ENCODE measurements at regions not wholly inside any gene's neighbourhood (a gene's known extent, or its start where the extent isn't known, plus 50 kb on each side); places are given as distances from the start of the nearest gene placed in this dataset.

DNA sequence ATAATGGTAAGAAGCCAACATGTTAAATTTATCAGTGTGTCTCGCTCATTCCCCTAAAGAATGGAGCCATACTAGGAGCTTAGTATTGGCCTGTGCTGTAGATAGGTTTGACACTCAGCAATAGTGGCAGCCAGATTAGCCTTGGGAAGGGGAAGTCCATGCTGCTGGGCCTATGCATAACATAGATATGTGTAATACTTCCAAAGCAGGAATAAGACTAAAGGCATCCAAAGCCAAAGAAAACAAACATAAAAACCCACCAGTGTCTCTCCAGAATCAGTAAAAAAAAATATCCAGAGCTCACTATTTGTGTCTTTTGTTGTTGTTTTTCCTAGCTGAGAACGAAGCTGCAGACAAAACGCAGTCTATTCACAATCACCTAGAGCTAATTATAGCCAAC is 104.2 kb upstream of the STXBP5 start:
- no peaks in the 10 kb centered on the region for H3K36me3 Mint-ChIP-seq
- H3K27me3 Mint-ChIP-seq (ENCODE audit: low read depth), result no peaks in the 10 kb centered on the region
- ATAC-seq, result no peak
- H3K4me3 Mint-ChIP-seq, result no peak overlapping the region
- POLR2A ChIA-PET, result interaction anchor here (0.7 kb wide), 1 partner anchor 51 kb away, joined by 4 read pairs; no protein-coding TSS in a partner anchor
- H3K27ac Mint-ChIP-seq, result no peak overlapping the region
- no peaks in the 10 kb centered on the region for H3K4me1 Mint-ChIP-seq
- TF ChIP-seq MAX (CRISPR knock-in tag; IDR thresholded peaks at IDR 0.05) (no peak), NR2C2 (CRISPR knock-in tag; IDR thresholded peaks at IDR 0.05) (no peak), JAZF1 (CRISPR knock-in tag; IDR thresholded peaks at IDR 0.05) (no peak), TP53 (CRISPR knock-in tag; IDR thresholded peaks at IDR 0.05) (no peak), USF2 (CRISPR knock-in tag; IDR thresholded peaks at IDR 0.05) (no peak), ATF1 (CRISPR knock-in tag; IDR thresholded peaks at IDR 0.05) (no peak), ZNF121 (CRISPR knock-in tag; IDR thresholded peaks at IDR 0.05) (no peak), ESRRA (CRISPR knock-in tag; IDR thresholded peaks at IDR 0.05; ENCODE audit: borderline replicate concordance) (no peak), FOXP1 (CRISPR knock-in tag; IDR thresholded peaks at IDR 0.05; ENCODE audit: borderline replicate concordance) (no peak), SMAD4 (CRISPR knock-in tag; IDR thresholded peaks at IDR 0.05) (no peak), SOX15 (CRISPR knock-in tag; IDR thresholded peaks at IDR 0.05) (no peak), FOXJ3 (CRISPR knock-in tag; IDR thresholded peaks at IDR 0.05; ENCODE audit: borderline replicate concordance) (no peak), CDX4 (CRISPR knock-in tag; IDR thresholded peaks at IDR 0.05; ENCODE audit: borderline replicate concordance) (no peak), PRDM15 (CRISPR knock-in tag; IDR thresholded peaks at IDR 0.05) (no peak), ZNF396 (CRISPR knock-in tag; IDR thresholded peaks at IDR 0.05; ENCODE audit: borderline replicate concordance) (no peak), EMX1 (CRISPR knock-in tag; IDR thresholded peaks at IDR 0.05) (no peak), GABPB1 (CRISPR knock-in tag; IDR thresholded peaks at IDR 0.05) (no peak), OVOL2 (CRISPR knock-in tag; IDR thresholded peaks at IDR 0.05; ENCODE audit: borderline replicate concordance) (no peak)
- TF ChIP-seq, protein P1, sequence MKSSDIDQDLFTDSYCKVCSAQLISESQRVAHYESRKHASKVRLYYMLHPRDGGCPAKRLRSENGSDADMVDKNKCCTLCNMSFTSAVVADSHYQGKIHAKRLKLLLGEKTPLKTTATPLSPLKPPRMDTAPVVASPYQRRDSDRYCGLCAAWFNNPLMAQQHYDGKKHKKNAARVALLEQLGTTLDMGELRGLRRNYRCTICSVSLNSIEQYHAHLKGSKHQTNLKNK (CRISPR knock-in tag; IDR thresholded peaks at IDR 0.05), result no peak
- DNase-seq (ENCODE audit: low spot score), result no peak
- CTCF ChIA-PET, result no interaction called here
- no peaks in the 10 kb centered on the region for H3K9me3 Mint-ChIP-seq

GRCh38 chr6:147103007-147103406 is 101.2 kb upstream of the STXBP5 start:
- no peaks in the 10 kb centered on the region for H3K9me3 Mint-ChIP-seq
- ATAC-seq (no peak), DNase-seq (ENCODE audit: low spot score) (no peak)
- H3K4me3 Mint-ChIP-seq, result no peak overlapping the region
- no peaks in the 10 kb centered on the region for H3K27me3 Mint-ChIP-seq (ENCODE audit: low read depth)
- no peaks in the 10 kb centered on the region for H3K4me1 Mint-ChIP-seq
- H3K27ac Mint-ChIP-seq, result no peak overlapping the region
- no peaks in the 10 kb centered on the region for H3K36me3 Mint-ChIP-seq
- CTCF ChIA-PET, result no interaction called here
- POLR2A ChIA-PET, result no interaction called here
- TF ChIP-seq MAX (CRISPR knock-in tag; IDR thresholded peaks at IDR 0.05) (no peak), CBFB (CRISPR knock-in tag; IDR thresholded peaks at IDR 0.05; ENCODE audit: low read depth) (no peak), KAT7 (CRISPR knock-in tag; IDR thresholded peaks at IDR 0.05; ENCODE audit: borderline replicate concordance) (no peak), NR2C2 (CRISPR knock-in tag; IDR thresholded peaks at IDR 0.05) (no peak), USF1 (CRISPR knock-in tag; IDR thresholded peaks at IDR 0.05) (no peak), CREM (CRISPR knock-in tag; IDR thresholded peaks at IDR 0.05) (no peak), NFE2L1 (CRISPR knock-in tag; IDR thresholded peaks at IDR 0.05) (no peak)
- TF ChIP-seq, protein P2, sequence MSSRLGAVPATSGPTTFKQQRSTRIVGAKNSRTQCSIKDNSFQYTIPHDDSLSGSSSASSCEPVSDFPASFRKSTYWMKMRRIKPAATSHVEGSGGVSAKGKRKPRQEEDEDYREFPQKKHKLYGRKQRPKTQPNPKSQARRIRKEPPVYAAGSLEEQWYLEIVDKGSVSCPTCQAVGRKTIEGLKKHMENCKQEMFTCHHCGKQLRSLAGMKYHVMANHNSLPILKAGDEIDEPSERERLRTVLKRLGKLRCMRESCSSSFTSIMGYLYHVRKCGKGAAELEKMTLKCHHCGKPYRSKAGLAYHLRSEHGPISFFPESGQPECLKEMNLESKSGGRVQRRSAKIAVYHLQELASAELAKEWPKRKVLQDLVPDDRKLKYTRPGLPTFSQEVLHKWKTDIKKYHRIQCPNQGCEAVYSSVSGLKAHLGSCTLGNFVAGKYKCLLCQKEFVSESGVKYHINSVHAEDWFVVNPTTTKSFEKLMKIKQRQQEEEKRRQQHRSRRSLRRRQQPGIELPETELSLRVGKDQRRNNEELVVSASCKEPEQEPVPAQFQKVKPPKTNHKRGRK (CRISPR knock-in tag; IDR thresholded peaks at IDR 0.05; ENCODE audit: borderline replicate concordance), result no peak

Data from WTC11 (cell line).